ENCODE measurements at regions not wholly inside any gene's neighbourhood (a gene's known extent, or its start where the extent isn't known, plus 50 kb on each side); places are given as distances from the start of the nearest gene placed in this dataset.

DNA sequence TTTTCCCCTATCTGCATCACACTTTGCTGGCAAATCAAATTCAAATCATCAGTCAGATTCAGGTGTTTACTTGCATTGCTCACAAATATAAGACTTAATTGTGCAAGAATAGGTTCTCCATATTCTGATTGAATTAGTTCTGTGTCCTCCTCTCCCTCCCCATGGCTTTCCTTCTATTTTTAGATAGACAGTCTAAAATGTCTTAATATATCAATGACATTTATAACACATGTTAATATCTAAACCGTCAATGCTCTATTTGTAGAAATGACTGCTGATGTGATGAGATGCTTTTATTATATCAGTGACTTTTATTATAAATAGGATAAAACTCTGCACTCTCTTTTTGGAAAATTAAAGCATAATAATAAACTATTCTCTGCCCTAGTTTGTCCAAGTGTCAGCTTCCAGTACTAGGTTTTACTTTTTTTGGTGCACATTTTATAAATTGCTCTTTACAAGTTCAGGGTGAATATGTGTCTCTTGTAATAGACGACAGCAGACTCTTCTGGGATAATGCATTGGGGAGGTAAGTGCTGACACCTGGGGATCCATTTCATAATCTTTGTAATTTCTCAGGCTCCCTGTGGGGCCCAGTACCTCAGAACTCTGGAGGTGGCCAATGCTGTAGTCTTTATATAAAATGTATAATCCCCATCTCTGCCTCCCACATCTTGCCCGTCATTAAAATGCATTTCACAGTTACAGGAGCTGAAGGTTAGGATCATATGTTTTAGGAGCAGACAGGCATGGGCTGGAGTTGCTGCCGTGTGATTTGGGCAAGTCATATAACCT is 321.5 kb downstream of the BRINP1 start:
- DNase-seq = no peak

- DNase-seq = no peak
Measured at GRCh38 chr9:119050281-119050680, 319.0 kb downstream of the BRINP1 start.

- no peak for DNase-seq
Measured at GRCh38 chr9:119052339-119053030, 316.8 kb downstream of the BRINP1 start.

DNA sequence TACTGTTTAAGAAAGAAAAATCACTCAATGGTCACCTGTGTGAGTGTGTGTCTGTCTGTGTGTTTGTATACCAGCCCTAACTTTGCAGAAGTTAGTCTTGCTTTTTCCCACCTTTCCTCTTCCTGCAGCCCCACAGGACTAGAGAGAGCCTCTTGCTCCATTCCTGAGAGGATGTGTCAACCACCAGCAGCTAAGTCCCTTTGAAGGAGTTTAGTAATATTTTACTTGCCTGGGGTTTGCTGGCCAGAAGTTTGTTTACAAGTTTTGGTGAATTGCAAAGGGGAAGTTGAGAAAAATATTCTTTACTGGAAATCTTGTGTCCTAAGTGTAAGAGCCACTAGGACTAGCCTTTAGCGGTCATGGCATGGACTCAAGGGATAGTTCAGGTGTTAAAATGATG is 316.2 kb downstream of the BRINP1 start:
- no peak for DNase-seq

- no peak for DNase-seq
Measured at GRCh38 chr9:119060629-119061385, 308.4 kb downstream of the BRINP1 start.

GRCh38 chr9:119071636-119072035 is 297.6 kb downstream of the BRINP1 start:
- DNase-seq = no peak

GRCh38 chr9:119074017-119074416 is 295.2 kb downstream of the BRINP1 start:
- DNase-seq = no peak

DNA sequence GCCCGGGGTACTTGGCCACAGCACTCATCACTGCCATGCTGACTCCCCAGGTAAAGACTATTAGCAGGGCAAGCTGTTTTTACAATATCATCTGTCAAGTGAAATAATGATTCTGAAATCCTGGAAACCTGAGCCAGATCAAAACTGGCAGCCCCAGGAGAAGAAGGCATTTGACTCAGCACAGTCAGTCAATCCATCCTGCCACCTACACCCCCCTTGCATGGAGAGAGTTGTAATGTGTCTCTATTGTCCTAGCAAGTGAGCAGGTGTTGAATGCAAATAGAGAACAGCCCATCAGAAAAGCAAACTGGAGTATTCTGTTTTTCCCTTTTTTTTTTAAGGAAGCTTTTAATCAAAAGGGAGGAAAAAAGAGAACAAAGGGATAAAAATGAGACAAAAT is 291.2 kb downstream of the BRINP1 start:
- no peak for DNase-seq

- no peak for DNase-seq
Measured at GRCh38 chr9:119083673-119084072, 285.6 kb downstream of the BRINP1 start.

DNA sequence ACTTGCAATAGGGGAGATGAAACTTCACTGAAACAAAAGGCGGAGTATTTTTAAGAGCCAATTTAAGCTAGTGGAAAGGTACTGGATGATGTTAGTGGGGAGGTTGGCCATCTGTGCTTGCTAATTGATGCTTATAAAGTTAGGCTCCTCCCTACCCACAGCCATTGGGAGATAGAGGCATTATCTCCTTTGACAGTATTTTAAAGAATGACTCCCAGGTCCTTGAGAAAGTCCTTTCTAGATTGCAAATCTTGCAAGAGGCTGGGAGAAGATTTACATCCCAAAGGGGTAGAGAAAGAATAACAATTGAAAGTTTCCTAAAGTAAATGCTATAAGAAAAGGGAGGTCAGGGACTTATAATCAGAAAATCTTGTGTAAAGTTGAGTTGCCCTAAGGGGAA is 282.6 kb downstream of the BRINP1 start:
- DNase-seq = no peak

DNA sequence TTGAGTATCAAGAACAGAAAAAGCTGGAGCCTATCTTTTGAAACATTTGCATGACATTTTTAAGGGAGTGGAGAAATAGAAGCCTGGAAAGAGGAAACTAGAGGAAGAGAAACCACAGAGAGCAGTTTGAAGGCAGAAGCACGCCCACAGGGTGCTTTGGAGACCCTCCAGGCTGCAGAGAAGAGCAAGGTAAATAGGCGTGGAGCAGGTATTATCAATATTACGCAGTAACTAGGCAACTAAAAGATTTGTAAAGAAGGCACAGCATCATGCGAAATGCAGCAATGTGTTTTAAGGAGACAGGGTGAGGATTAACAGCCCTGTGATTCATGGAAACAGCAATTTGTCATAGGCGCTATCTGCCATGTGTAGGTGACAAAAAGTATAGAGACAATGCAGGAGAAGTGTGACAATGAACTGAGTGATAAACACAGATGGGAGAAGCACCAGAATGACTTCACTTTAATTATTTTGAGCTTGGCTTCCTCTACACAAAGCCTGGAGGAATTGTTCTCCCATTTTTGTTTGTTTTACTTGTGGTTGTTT is 281.2 kb downstream of the BRINP1 start:
- DNase-seq = no peak

DNA sequence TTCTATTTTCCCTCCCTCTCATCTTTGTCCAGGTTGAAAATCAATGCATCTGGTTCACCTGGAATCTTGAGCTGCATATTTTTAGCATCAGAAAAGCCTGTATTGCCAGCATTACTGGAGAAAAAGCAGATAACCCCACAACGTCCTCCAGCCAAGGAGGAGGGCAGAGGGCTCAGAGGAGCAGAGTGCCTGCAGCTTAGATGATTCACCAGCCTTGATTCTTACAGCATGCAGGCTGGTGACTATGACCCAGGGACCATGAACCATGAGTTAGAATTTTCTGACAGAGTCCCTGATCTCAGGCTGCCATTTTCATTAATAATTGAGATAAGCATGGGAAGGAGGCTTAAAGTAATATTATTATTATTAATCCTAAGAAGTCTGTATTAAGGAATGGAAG is 278.2 kb downstream of the BRINP1 start:
- no peak for DNase-seq

DNA sequence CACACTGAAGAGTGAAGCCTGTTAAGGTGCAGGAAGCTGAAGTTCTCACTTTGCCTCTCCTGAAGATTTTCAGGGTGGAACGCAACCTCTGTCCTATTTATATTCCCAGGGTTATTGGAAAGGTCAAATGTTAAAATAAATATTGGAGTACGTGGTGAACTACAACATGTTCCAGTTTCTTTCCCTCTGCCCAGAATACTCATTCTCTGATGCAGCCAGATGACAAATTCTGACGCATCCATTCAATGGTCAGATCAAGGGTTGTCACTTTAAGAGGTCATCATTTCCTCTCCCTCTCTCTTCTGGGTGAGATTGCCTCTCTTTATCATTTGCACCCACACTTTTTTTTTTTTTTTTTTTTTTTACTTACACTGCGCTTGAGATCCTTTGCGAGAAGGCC is 277.1 kb downstream of the BRINP1 start:
- no peak for DNase-seq

GRCh38 chr9:119094086-119094485 is 275.1 kb downstream of the BRINP1 start:
- no peak for DNase-seq

- no peak for DNase-seq
Measured at GRCh38 chr9:119095072-119095471, 274.2 kb downstream of the BRINP1 start.

DNA sequence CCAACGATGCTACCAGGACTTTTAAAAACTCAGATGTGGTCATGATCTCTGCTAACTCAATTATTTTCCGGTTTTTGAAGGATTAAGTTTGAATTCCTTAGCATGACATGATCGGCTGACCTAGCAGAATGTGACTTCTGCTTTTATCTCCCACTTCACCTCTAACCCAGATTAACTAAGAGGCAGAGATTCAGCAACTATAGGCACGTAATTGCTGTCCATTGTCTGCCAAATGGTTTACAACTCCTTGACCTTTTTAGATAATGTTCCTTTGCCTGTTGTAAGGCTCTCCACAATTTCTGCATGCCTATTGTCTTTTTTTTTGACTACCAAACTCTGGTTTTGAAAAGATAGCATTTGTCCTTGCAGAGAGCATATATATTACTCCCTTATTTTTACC is 268.2 kb downstream of the BRINP1 start:
- no peak for DNase-seq

GRCh38 chr9:119114681-119115080 is 254.6 kb downstream of the BRINP1 start:
- DNase-seq = no peak

All from stimulated activated CD4-positive, alpha-beta T cell treated with anti-CD3 and anti-CD28 coated beads, Interleukin-1b, Interleukin-23, amount 100 ng/mL, for 48 hours (primary cell).